B cell (primary cell): ENCODE measurements at regions not wholly inside any gene's neighbourhood (a gene's known extent, or its start where the extent isn't known, plus 50 kb on each side); places are given as distances from the start of the nearest gene placed in this dataset.

Experiments used
- ATAC-seq: fragments of 200-7000 bp; cut with Tn5 transposase; one replicate; pipeline ENCODE4 v1.10.0; 2021; ENCODE audit warnings: low read depth, mild to moderate bottlenecking, moderate number of reproducible peaks, moderate library complexity
- CTCF ChIA-PET: fragments of 350-600 bp; sonication (Branson Sonifier 250); formaldehyde crosslinking; loops from one replicate; lab custom pipeline; 2021; ENCODE audit warnings: antibody characterized with exemption, inconsistent platforms; lab: Charles Lee
- POLR2A ChIA-PET: fragments of 350-600 bp; sonication (Branson Sonifier 250); formaldehyde crosslinking; loops from one replicate; lab custom pipeline; 2021; ENCODE audit warnings: antibody characterized with exemption; lab: Charles Lee
- DNase-seq: peaks from one replicate; pipeline ENCODE4 v3.0.0; 2013
- H2AFZ ChIP-seq: 2 replicates; pipeline ENCODE4 v1.6.1; 2012; ENCODE audit warnings: mild to moderate bottlenecking, low read depth, low read length; ENCODE audit not compliant: insufficient read depth, poor library complexity, severe bottlenecking
- H3K27ac ChIP-seq, 2 donors: 1 replicate in 1 of 2; 2 replicates in 1 of 2; pipeline ENCODE4 v1.5.1; 2012 to 2013; ENCODE audit warnings: low read length in 2 of 2, mild to moderate bottlenecking in 2 of 2, moderate library complexity in 1 of 2
- H3K27me3 ChIP-seq, 4 experiments: fragments of 200-600 bp in 1 of 4; sonication (generic) in 1 of 4; replicated peaks in 1 of 4; 1 replicate in 2 of 4; 2 replicates in 2 of 4; pipeline versions ENCODE4 v1.6.1 to v1.7.0; 2013 to 2016; ENCODE audit warnings: low read length in 3 of 4, mild to moderate bottlenecking in 2 of 4, mixed read lengths in 1 of 4, moderate library complexity in 1 of 4; ENCODE audit not compliant: insufficient read depth in 4 of 4, control insufficient read depth in 3 of 4; ENCODE audit errors: control extremely low read depth in 1 of 4
- H3K36me3 ChIP-seq, 2 experiments: replicated peaks in 1 of 2; 1 replicate in 1 of 2; 2 replicates in 1 of 2; pipeline versions ENCODE4 v1.6.1 to v1.7.1; 2013; ENCODE audit warnings: low read length in 1 of 2; ENCODE audit not compliant: insufficient read depth in 2 of 2, control insufficient read depth in 1 of 2; ENCODE audit errors: control extremely low read depth in 1 of 2, extremely low read depth in 1 of 2
- H3K4me1 ChIP-seq, 2 donors: fragments of 200-600 bp in 1 of 2; sonication (generic) in 1 of 2; 1 replicate in 1 of 2; 2 replicates in 1 of 2; pipeline versions ENCODE4 v1.5.1 to v1.6.1; 2013 to 2017; ENCODE audit warnings: low read length in 2 of 2; ENCODE audit not compliant: control insufficient read depth in 2 of 2, insufficient read depth in 2 of 2
- H3K4me2 ChIP-seq: replicated peaks from 2 replicates; pipeline ENCODE3; 2012; ENCODE audit warnings: mild to moderate bottlenecking, low read depth, low read length; ENCODE audit not compliant: poor library complexity, severe bottlenecking
- H3K4me3 ChIP-seq, 5 experiments: fragments of 200-600 bp in 1 of 5; sonication (generic) in 1 of 5; 1 replicate in 3 of 5; 2 replicates in 2 of 5; pipeline versions ENCODE4 v1.5.1 to v1.7.0; 2011 to 2016; ENCODE audit warnings: low read length in 4 of 5, mild to moderate bottlenecking in 4 of 5, low read depth in 2 of 5, control low read depth in 1 of 5, moderate library complexity in 1 of 5; ENCODE audit not compliant: insufficient read depth in 1 of 5; ENCODE audit errors: control extremely low read depth in 1 of 5, extremely low read depth in 1 of 5
- H3K79me2 ChIP-seq: fragments of 200-600 bp; sonication (generic); one replicate; pipeline ENCODE4 v1.6.0; 2016; ENCODE audit warnings: low read length; ENCODE audit not compliant: control insufficient read depth, insufficient read depth
- H3K9ac ChIP-seq: fragments of 200-600 bp; sonication (generic); 2 replicates; pipeline ENCODE4 v1.6.1; 2017; ENCODE audit warnings: mild to moderate bottlenecking, low read length, moderate library complexity
- H3K9me3 ChIP-seq, 3 donors: one replicate each; pipeline versions ENCODE4 v1.6.1 to v1.7.1; 2013; ENCODE audit warnings: low read length in 2 of 3; ENCODE audit not compliant: control insufficient read depth in 2 of 3, insufficient read depth in 1 of 3; ENCODE audit errors: control extremely low read depth in 1 of 3
- H4K20me1 ChIP-seq: 2 replicates; pipeline ENCODE4 v1.6.0; 2012; ENCODE audit warnings: mild to moderate bottlenecking, low read length; ENCODE audit not compliant: insufficient read depth, control insufficient read depth, poor library complexity, severe bottlenecking
- H3K27ac Mint-ChIP-seq: one replicate; pipeline ENCODE4 v1.8.0; 2021; ENCODE audit warnings: mixed read lengths
- H3K27me3 Mint-ChIP-seq: one replicate; pipeline ENCODE4 v1.8.0; 2021; ENCODE audit warnings: mixed read lengths
- H3K4me1 Mint-ChIP-seq: one replicate; pipeline ENCODE4 v1.8.0; 2021; ENCODE audit warnings: mixed read lengths
- H3K4me3 Mint-ChIP-seq: one replicate; pipeline ENCODE4 v1.8.0; 2021; ENCODE audit warnings: mixed read lengths
- H3K9me3 Mint-ChIP-seq: one replicate; pipeline ENCODE4 v1.8.0; 2022; ENCODE audit warnings: mixed read lengths; ENCODE audit not compliant: insufficient read depth
- CTCF ChIP-seq: fragments of 200-600 bp; IDR thresholded peaks from one replicate; pipeline ENCODE4 v1.8.0; 2022; ENCODE audit warnings: antibody characterized with exemption, mild to moderate bottlenecking
- EZH2 ChIP-seq: IDR thresholded peaks from 2 replicates; pipeline ENCODE4 v1.6.1; 2012; ENCODE audit warnings: borderline replicate concordance, low read depth, mild to moderate bottlenecking, moderate library complexity, low read length; ENCODE audit not compliant: insufficient read depth, poor library complexity, severe bottlenecking
- whole genome bisulfite sequencing: methylation state at CpG from one replicate; pipeline ENCODE4 v1.1.5; 2013; ENCODE audit warnings: missing lambda C conversion rate; ENCODE audit not compliant: insufficient coverage; 5-methylcytosine and 5-hydroxymethylcytosine counted together
- intact Hi-C: fragments of 100-400 bp; cut with micrococcal nuclease; formaldehyde crosslinking; loops from one replicate; pipeline ENCODE4 v1.10.0; 2022

- Histone ChIP-seq H3K4me3 (no peak overlapping the region), H2AFZ (no peak overlapping the region), H4K20me1 (no peaks in the 10 kb centered on the region), H3K27ac (no peak overlapping the region), H3K4me2 (no peak overlapping the region), H3K27me3 (no peaks in the 10 kb centered on the region), H3K9me3 (no peaks in the 10 kb centered on the region), H3K36me3 (no peaks in the 10 kb centered on the region), H3K79me2 (no peaks in the 10 kb centered on the region), H3K9ac (no peak overlapping the region), H3K4me1 (no peaks in the 10 kb centered on the region)
- H3K27ac Mint-ChIP-seq = no peak overlapping the region
- intact Hi-C loops = no loop called here
- no peak overlapping the region for H3K4me3 Mint-ChIP-seq
- ChIA-PET POLR2A (no interaction called here), CTCF (no interaction called here)
- TF ChIP-seq CTCF (no peak), EZH2 (no peak)
- no peak for ATAC-seq
- no peaks in the 10 kb centered on the region for H3K27me3 Mint-ChIP-seq
- H3K9me3 Mint-ChIP-seq = peaks cover 2% of the 10 kb centered on the region
- no CpG with 5 or more reads among the region's 4 CpGs for whole genome bisulfite sequencing
- H3K4me1 Mint-ChIP-seq = no peaks in the 10 kb centered on the region
- no peak for DNase-seq
Measured at GRCh38 chr1:86285796-86286195, 110.3 kb downstream of the ODF2L start.

GRCh38 chr1:86282611-86283010, 113.5 kb downstream of the ODF2L start:
- CTCF ChIA-PET = no interaction called here
- Mint-ChIP-seq H3K27ac (no peak overlapping the region), H3K27me3 (no peaks in the 10 kb centered on the region), H3K4me3 (no peak overlapping the region), H3K4me1 (no peaks in the 10 kb centered on the region), H3K9me3 (peaks cover 2% of the 10 kb centered on the region)
- Histone ChIP-seq H3K9me3 (no peaks in the 10 kb centered on the region), H4K20me1 (no peaks in the 10 kb centered on the region), H3K36me3 (no peaks in the 10 kb centered on the region), H3K4me1 (no peaks in the 10 kb centered on the region), H3K27ac (no peak overlapping the region), H3K79me2 (no peaks in the 10 kb centered on the region), H3K9ac (no peak overlapping the region), H3K4me2 (no peak overlapping the region), H3K27me3 (no peaks in the 10 kb centered on the region), H2AFZ (no peak overlapping the region), H3K4me3 (no peak overlapping the region)
- intact Hi-C loops = no loop called here
- ATAC-seq (no peak), DNase-seq (no peak)
- POLR2A ChIA-PET = no interaction called here
- no peak for TF ChIP-seq CTCF
- TF ChIP-seq EZH2 = no peak
